ENCODE measurements at regions not wholly inside any gene's neighbourhood (a gene's known extent, or its start where the extent isn't known, plus 50 kb on each side); places are given as distances from the start of the nearest gene placed in this dataset.
"Not testable (repeated sequence)": the region's sequence is repeated elsewhere in the genome, so short reads cannot be mapped to it uniquely, and the experiment has no call there.

DNA sequence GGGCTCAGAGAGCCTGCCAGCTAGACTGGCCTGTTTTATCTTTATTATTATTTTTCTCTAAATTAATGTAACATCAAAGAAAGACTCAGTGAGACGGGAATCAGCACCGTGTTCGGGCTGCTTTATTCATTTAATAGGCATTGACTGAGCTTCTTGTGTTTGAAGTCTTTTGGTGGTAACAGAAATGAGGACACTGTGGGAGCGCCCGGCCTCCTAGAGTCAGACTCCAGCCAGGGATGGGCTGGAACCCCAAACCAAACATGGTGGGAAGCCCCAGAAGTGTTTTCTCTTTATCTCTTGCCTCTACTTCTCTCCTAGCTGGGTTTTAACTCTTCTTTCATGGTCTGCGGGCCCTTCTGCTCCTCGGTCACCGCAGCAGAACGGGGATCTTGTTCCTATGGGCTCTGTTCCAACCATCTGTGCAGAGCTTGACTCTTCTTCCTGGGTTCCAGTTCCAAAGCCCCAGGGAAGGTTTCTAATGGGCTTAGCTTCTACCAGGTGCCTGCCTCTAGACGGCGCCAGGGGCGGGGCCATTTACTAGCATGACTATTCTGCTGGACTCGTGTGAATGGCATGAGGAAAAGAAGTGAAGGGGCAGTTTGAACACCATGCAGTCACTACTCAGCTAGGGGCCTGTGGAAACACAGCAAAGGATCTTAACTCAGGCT is 123.8 kb downstream of the FGF18 start:
- no peak for DNase-seq

DNA sequence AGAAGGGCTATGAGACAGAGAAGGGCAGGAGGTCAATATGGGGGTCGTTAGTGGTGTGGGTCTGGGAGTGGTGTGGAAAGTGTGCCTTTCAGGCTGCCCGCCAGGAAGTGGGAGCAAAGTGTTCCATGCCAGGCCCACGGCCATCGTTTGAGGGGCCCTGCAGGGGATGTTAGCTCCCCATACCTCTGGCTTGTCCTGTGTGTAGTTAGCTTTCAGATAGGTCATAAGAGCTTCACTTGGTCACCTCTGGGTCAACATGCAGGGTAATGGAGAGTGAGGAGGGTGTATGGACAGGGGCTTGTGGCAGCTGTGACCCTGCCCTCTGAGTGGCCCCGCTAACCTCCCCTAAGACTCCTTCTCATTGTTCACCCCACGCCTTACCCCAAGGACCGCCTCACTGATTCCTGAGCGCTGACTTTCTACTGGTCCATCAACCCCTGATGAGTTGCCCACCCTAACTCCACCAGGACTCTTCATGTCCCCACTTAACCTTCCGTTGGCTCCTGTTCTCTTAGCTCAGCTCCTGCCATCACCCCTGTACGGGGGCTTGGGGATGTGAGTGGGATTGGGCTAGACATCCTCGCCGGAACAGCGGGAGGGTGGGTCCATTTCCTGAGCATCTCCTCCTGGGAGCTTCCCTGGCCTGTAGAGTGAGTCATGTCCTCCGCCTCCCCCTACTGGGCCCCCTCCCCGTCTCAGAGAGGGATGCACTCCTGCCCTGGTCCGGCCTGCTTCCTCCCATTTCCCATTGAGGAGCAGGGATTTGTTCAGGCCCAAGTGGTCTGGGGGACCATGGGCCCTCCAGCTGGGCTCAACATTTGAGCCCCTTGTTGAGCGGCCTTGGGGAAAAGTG is 125.7 kb downstream of the FGF18 start:
- DNase-seq = no peak

DNA sequence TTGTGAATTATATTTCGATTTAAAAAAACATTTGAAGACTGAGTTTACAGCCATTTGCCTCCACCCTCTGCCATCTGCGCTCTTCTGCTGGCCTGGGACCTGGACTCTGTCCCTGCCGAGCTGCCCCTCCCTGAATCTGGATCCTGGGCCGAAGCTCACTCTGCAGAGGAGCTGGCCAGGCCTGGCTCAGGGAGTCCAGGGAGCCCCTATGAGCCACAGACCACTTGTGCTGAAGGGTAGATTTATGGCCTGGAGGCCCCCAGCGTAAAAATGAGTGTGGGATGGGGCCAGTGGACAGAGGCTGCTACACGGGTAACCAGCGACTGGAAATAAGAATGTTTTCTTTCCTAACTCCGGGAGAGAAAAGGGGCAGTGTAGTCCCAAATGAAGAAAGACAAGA is 129.8 kb downstream of the FGF18 start:
- DNase-seq = no peak

DNA sequence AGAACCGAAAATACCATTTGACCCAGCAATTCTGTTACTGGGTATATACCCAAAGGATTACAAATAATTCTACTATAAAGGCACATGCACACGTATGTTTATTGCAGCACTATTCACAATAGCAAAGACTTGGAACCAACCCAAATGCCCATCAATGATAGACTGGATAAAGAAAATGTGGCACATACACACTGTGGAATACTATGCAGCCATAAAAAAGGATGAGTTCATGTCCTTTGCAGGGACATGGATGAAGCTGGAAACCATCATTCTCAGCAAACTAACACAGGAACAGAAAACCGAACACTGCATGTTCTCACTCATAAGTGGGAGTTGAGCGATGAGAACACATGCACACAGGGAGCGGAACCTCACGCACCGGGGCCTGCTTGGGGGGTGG is 134.4 kb downstream of the FGF18 start:
- not testable (repeated sequence) for DNase-seq

DNA sequence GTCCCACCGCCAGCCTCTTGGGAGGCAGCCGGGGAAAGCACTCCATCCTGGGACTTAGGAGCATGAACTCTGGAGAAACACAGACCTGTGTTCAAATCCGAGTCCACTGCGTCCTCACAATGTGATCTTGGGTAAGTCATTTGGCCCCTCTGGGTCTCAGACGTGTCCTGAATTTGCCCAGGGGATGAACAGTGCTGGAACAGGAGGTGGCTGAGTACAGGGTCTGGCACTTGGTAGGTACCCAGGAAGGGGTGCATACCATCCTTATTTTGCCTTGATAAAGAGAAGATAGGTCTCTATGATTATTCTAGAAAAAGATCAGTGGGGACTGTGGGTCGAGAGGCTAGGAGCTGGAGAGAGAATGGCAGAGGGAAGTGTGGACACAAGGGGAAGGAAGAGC is 135.7 kb downstream of the FGF18 start:
- DNase-seq = no peak

DNA sequence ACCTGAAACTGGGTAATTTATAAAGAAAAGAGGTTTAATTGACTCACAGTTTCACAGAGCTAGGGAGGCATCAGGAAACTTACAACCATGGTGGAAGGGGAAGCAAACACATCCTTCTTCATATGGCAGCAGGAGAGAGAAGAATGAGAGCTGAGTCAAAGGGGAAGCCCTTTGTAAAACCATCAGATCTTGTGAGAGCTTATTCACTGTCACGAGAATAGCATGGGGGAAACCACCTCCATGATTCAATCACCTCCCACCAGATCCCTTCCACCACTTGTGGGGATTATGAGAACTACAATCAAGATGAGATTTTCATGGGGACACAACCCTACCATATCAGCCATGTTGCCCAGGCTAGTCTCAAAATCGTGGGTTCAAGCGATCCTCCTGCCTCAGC is 143.4 kb downstream of the FGF18 start:
- DNase-seq = no peak

DNA sequence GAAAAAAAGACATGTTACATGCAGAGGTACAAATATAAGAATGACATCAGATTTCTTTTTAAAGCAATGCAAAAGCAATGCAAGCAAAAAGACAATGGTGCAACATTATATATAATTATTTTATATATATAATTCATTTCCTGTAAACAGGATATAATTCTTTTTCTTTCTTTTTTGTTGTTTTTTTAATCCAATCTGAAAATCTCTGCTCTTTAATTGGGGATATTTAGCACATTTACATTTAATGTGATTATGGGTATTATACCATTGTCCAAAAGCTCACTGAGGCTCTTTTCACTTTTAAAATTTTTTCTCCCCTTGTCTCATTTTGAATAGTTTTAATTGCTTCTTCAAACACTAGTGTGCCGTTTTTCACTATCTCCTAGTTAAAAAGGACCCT is 148.9 kb downstream of the FGF18 start:
- no peak for DNase-seq

DNA sequence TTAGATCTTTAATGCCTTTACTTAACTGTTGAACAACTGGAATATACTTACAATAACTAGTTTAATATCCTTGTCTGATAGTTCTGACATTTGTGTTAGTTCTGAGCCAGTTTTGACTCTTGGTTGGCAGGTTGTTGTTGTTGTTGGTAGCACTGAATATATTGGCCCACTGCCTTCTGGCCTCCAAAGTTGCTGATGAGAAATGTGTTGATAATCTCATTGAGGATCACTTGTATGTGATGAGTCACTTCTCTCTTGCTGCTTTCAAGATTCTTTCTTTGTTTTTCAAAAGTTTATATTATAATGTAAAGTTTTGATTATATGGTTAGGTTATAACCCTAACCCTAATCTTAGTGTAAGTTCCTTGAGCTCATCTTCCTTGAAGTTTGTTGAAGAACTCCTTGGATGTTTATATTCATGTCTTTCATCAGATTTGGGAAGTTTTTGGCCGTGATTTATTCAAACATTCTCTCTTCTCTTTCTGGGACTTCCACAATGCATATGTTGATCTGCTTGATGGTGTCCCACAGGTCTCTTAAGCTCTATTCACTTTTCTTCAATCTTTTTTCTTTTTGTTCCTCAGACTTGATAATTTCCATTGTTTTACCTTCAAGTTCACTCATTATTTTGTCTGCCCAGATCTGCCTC is 149.7 kb downstream of the FGF18 start:
- no peak for DNase-seq

DNA sequence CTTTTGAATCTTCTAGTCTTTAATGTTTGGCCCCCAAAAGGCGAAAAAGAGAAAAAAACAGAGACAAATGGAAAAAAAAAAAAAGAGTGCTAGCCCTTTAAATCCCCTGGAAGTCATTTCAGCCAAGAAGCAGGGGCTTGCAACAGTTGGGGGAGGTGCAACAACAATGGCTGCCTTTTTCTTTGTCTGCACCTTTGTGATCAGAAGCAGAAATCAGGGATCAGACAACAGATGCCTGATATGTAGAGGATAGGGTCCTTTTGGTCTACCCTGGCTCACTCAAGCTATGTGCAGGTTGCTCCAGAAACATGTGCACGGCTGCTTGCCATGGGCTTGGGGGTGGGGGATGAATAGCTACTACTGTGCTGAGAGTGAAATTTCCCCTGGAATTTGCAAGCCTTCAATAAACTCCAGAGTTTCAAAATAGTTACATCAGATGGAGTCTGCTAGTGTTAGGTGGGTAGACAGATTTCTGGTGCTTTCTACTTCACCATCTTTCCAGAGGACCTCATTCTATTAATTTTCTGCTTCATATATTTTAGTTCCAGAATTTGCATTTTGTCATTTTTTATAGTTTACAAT is 150.9 kb downstream of the FGF18 start:
- no peak for DNase-seq

DNA sequence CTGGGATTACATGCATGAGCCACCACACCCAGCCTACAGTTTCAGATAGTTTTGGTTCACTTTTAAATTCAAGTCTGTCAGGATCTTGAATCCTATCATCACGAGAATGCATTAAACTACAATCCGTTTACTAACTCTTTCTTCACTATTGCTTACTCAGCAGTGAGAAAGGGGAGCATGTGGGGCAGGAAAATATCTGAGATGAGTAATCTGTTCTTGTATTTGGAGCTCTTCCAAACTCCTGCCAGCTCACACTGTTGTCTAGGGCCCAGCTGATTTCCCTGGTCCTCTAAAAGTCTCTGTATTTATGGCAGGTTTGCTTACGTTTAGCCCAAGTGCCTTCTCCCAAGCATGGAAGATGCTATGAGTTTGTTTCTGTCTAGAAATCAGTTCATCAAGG is 152.2 kb downstream of the FGF18 start:
- no peak for DNase-seq

DNA sequence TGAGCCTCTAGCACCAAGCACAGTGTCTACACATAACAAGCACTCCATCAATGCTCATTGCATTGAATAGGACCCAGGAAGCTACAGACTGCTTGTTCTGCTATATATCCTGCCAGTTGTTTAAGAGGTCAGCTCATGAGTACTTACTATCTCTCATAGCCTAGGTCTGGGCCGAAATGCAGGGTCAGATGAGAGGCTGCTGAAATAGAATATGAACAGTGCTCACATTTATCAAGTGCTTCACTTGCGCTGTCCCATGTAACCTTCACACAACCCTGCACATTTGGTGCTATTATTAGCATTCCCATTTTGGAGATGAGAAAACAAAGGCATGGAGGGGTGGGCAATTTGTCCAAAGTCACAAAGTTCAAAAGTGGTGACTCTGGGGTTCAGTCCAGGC is 153.6 kb downstream of the FGF18 start:
- DNase-seq = no peak

DNA sequence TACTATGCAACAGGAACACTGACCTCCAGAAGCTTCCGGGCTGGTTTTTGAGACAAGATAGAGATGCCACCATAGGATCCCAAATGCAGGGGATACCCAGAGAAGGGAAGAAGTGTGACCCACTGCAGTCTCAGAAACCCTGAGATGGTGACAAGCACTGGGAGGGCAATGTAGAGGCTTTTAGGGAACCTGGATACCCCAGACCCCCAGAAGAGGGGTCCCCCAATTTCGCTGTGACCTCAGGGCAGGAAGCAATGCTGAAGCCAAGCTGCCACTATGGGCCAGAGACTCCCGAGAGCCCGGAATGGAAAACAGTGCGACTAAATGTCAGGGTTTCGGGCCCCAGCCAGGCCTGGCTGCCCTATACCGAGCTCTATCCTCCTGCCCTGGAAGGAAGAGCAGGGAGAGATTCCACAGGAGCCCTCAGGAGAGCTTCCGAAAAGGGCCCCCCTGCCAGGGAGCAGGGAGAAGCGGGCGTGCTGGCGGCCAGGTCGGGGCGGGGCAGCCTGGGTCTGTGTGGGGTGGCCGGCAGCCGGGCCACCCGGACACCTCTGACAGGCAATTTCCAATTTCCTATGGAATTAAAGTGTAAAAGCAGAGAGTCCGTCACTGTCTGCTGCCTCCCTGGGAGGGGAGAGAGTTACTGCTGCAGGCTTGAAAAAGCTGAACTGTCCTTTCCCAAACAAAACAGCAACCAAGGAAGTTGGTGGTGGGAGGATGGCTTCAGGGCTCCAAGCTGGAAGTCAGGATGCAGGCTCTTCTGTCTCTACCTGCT is 154.2 kb downstream of the FGF18 start:
- no peak for DNase-seq

DNA sequence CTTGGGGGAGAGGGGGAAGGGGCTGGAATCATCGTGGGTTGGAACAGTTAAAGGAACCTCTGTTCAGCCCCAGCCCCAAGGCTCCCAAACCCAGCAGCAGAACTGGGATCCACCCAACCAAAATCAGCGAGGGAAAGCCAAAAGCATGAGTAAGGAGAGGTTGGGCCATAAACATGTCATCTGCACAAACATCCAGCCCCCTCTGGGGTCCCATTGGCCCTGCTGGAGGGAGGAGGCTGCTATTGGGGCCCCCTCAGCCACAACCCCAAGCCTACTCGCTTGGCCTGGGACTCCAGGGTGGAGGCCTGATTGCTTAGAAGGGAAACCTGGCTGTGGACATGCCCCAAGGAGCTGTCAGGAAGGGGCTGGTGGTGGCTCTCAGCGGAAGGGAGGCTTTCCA is 154.9 kb downstream of the FGF18 start:
- DNase-seq = no peak

DNA sequence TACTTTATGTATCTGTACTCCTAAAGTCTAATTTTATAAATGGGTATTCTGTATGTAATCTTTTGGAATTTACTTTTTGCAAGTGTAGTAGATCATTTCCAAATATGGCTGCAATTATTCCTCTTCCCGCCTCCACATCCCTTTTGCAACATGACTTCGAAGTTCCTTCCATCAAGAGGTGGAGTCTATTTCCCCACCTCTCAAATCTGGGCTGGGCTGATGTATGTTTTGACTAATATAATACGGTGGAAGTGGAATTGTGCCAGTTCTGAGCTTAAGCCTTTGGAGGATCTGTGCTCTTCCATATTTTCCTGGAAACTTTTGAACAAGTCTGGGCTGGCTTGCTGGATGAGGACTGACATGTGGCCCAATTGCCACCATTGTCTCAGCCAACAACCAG is 155.9 kb downstream of the FGF18 start:
- no peak for DNase-seq

DNA sequence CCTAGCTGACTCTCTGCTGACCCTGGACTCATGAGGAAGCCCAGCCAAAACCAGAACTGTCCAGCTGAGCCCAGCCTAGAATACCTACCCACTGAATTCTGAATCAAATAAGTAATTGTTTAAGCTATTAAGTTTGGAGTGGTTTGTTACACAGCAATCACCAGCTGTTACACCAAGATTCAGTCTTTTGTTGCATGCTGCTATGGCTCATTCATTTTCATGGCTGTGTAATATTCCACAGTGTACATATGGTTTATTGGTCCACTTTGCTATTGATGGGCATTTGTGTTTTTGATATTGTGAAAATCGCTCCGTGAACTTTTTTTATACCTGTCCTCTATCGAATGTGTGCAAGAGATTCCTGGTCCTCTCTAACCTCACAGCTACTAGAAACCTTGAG is 156.4 kb downstream of the FGF18 start:
- DNase-seq = no peak

DNA sequence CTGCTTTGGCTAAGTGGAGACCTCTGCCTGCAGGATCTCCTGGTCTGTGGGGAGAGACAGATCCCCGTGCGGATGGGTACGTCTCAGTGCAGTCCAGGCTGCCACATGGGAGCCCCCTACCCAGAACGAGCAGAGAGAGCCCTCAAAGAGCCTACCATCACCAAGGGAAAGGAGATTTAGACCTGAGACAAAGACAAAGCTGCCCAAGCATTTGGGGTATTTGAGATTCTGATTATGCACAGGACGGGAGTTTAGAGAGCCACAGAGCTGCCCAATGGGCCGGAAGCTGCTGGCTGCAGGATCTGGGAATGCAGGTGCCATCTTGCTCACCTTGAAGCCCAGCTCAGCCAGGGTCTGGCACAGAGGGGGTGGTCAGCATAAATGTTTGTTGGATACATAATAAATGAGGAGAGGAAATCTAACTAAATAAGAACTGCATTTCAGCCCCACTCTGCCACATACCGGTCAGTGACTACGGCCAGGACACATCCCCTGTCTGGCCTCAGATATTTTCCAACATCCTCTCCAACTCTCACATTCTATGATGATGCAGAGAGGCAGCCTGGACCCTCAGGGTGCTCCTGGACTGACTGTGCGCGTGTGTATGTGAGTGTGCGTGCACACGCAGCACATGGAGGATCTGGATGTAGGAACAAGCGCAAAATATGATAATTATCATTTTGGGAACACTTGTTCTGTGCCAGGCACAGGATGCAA is 157.8 kb downstream of the FGF18 start:
- DNase-seq = no peak

DNA sequence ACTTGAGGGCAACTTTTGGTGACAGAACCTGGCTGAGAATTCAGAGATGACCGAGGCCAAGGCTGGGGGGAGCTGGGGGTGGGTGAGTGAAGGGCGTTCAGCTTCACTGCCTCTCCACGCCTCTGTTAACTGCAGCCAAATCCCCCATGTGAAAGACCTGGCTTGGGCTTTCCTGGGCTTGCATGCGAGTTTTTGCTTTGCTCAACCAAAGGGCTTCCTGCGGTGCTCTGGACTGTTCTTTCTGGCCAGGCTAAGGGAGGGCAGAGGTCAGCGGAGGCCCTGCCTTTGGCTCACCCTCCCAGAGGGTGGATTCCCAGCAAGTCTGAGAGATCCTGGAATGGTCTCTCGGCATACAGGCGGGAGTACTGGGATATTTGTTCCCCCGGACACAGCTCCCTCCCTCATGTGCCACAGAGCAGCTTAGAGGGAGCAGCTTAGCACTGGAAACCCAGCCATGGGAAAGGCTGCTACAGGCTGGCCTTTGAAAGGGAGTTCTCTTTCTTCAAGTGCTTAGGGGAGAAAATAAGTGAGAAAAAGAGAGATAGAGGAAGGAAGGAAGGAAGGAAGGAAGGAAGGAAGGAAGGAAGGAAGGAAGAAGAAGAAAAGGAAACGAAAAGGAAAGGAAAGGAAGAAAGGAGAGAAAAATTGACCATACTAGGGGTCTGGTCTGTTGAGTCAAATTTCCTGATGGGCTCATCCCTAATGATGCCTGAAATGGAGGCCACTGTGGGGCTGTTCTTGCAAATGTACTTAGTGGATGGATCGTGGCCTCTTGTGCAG is 158.8 kb downstream of the FGF18 start:
- DNase-seq = no peak

DNA sequence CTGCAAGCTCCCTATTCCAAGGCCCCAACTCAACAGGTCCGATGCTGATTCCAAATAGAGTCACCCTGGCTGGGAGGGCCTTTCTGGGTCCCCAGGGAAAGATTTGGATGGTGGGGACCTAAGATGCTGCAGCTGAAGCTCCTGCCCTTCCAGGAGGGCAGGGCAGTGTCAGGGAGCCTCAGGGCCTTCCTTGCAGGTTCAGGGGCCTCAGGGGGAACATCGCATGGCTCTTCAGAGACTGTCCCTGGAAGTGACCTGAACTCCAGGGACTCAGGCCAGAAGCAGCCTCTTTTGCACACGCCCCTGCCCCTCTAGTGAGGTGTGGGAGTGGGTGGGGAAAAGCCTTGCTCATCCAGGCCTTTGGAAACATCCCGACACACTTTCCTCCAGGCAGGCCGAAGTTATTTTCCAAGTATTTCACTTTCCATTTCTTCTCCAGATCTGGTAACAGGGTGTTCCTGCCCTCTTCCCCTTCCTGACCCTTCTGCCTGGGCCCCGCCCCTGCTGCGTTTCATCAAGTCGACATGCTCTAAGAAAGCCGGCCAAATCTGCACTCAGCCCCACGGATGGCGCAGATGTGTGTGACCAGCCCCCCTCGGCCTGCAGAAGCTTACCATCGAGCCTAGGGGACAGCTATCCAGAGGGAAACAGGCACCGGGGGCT is 159.5 kb downstream of the FGF18 start:
- DNase-seq = no peak

DNA sequence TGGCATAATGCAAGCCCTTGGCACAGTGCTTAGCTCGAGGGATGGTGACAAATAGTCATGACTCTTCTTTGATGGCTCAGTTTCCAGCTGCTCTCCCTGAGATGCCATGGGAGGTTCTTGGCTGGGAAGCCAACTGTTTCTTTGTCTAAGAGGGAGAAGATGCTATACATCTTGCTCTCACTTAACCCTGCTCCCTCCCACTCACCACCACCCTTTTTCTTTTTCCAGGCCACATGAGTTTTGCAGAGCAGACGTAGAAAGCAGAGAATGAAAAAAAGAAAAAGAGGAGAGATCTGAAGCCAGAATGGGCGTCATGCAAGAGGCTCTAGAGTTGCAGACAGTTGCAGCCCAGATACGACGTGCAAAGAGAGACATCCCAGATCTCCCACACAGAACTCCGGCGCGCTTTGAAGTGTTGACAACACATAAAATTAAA is 160.5 kb downstream of the FGF18 start:
- DNase-seq = no peak

DNA sequence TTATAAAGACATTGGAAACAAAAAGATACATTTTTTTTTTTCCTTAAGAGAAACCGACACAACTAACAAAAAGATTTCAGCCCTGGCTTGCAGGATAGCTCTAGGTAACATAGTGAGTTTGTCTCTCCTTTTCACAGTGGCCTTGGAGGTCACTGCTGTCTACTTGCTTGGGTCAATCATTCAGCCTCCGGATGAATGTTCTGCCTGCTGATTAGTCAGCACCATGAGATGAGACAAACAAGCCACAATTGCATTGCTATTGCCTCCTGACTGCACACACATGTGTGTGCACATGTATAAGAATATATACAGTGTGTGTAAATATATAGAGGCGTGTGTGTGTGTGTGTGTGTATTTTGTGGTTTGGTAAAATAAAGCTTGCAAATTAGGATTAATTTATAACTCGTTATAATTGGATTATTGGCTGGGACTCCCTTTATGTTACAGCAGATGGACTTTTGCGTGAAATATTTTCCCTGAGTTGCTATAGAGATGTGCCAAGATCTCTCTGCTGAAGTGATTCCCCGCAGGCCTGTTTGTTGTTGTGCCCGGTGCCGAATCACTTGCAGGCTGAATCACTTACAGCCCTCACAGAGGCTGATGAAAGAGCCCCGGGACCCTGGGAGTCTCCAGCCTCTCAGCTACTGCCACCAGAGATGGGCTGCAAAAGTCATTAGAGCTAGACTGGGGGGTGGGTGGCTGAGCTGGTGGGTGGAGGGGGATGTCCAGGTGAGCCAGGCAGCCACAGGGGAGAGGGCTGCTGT is 161.2 kb downstream of the FGF18 start:
- no peak for DNase-seq
